ENCODE measurements at regions not wholly inside any gene's neighbourhood (a gene's known extent, or its start where the extent isn't known, plus 50 kb on each side); places are given as distances from the start of the nearest gene placed in this dataset.
A peak's percentile ranks its signal among the peaks of the same experiment; 100 is the strongest.

DNA sequence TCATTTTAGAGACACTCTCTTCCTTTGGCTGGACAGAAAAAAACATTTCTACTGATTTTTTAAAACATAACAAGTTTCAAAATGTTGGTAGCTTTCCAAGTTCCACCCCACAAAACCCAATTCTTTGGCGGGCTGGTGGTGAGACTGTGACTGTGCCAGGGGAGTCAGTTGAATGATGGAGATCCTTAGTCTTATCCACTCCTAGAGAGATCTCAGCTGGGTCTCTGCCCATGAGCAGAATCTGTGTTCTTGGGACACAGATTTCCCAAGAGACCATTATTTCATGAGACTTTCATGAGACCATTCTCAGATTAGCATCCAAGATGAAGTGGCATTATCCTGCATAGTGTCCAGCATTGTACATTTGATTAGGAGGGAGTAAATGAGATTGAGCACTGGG is 135.1 kb upstream of the NPHP3 start:
- DNase-seq: no peak
- no peak for FAIRE-seq
- Histone ChIP-seq H3K4me1 (no peaks in the 10 kb centered on the region), H3K27me3 (no peaks in the 10 kb centered on the region), H3K27ac (no peak overlapping the region), H3K4me3 (no peak overlapping the region), H3K36me3 (no peaks in the 10 kb centered on the region), H3K9me3 (no peaks in the 10 kb centered on the region)
- WGBS, 2 donors: 73 to 81% methylated on average over 1 of the region's 1 CpG
- intact Hi-C loops (cut with DNase I): no loop called here
- ATAC-seq: no peak
- TF ChIP-seq, protein P1, sequence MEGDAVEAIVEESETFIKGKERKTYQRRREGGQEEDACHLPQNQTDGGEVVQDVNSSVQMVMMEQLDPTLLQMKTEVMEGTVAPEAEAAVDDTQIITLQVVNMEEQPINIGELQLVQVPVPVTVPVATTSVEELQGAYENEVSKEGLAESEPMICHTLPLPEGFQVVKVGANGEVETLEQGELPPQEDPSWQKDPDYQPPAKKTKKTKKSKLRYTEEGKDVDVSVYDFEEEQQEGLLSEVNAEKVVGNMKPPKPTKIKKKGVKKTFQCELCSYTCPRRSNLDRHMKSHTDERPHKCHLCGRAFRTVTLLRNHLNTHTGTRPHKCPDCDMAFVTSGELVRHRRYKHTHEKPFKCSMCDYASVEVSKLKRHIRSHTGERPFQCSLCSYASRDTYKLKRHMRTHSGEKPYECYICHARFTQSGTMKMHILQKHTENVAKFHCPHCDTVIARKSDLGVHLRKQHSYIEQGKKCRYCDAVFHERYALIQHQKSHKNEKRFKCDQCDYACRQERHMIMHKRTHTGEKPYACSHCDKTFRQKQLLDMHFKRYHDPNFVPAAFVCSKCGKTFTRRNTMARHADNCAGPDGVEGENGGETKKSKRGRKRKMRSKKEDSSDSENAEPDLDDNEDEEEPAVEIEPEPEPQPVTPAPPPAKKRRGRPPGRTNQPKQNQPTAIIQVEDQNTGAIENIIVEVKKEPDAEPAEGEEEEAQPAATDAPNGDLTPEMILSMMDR (IDR thresholded peaks at IDR 0.05): no peak

DNA sequence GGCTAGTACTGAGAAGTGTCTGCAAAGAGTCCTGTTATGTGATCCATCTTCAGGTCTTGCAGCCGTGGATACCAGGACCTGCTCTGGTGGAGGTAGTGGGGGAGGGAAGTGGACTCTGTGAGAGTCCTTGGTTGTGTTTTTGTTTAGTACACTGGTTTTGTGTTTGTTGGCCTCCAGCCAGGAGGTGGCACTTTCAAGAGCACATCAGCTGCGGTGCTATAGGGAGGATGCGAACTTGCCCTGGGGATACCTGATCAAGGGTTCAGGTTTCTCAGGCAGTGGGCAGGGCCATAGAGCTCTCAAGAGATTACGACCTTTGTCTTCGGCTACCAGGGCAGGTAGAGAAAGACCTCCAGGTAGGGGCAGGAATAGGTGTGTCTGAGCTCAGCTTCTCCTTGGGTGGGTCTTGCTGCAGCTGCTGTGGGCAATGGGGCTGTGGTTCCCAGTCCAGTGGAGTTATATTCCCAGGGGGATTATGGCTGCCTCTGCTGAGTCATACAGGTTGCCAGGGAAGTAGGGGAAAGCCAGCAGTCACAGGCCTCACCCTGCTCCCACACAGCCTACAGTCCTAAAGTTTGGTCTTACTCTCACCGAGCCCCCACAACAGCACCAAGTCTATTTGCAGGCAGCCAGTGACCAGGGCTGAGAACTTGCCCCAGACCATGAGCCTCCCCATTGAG is 132.8 kb upstream of the NPHP3 start:
- H3K36me3 ChIP-seq: no peaks in the 10 kb centered on the region
- no peaks in the 10 kb centered on the region for H3K9me3 ChIP-seq
- H3K4me3 ChIP-seq: no peak overlapping the region
- H3K4me1 ChIP-seq: no peaks in the 10 kb centered on the region
- DNase-seq (peak in 1 of 6 donors; percentile 24), ATAC-seq (no peak), FAIRE-seq (no peak)
- intact Hi-C loops (cut with DNase I): no loop called here
- TF ChIP-seq, protein P1 (IDR thresholded peaks at IDR 0.05): no peak
- no peaks in the 10 kb centered on the region for H3K27me3 ChIP-seq
- no peak overlapping the region for H3K27ac ChIP-seq
- 84 to 88% methylated on average over 6 of the region's 6 CpGs for WGBS, 2 donors

GRCh38 chr3:132847849-132848625 is 125.8 kb upstream of the NPHP3 start:
- no peaks in the 10 kb centered on the region for H3K27me3 ChIP-seq
- TF ChIP-seq, protein P1 (IDR thresholded peaks at IDR 0.05): no peak
- FAIRE-seq (no peak), ATAC-seq (no peak), DNase-seq (no peak)
- no peak overlapping the region for H3K4me3 ChIP-seq
- no peaks in the 10 kb centered on the region for H3K4me1 ChIP-seq
- intact Hi-C loops (cut with DNase I): no loop called here
- no peak overlapping the region for H3K27ac ChIP-seq
- 63 to 72% methylated on average over 7 of the region's 7 CpGs for WGBS, 2 donors
- no peaks in the 10 kb centered on the region for H3K9me3 ChIP-seq
- no peaks in the 10 kb centered on the region for H3K36me3 ChIP-seq

DNA sequence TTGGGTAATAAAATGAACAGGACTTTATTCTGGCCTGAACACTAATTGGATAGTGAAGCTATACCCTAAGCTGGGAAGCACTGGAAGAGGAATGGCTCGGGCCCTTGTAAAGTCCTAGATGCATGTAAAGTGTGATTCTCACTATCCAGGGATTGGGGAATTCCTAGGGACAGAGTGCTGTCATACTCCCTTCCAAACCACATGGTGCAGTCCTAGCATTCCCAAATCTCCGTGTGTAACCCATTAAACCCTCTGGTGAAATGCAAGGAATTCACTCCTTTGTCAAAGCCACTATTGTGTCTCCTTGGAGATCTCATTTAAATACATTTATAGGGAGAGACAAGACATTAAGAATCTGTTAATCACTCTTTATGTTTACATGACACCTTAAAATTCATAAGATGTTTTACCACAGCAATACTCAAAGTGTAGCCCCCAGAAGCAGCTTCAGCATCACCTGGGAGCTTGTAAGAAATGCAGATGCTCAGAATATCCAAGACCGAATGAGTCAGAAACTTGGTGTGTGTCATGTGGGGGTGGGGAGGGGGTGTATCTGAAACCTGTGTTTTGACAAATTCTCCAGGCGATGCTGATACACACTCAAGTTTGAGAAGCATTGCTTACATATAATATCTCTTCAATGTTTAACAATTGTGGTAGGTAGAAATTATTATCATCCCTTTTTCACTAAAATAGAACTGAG is 121.8 kb upstream of the NPHP3 start:
- DNase-seq (no peak), ATAC-seq (no peak), FAIRE-seq (no peak)
- no peaks in the 10 kb centered on the region for H3K27me3 ChIP-seq
- no peaks in the 10 kb centered on the region for H3K9me3 ChIP-seq
- H3K27ac ChIP-seq: no peak overlapping the region
- 49 to 65% methylated on average over 4 of the region's 4 CpGs for WGBS, 2 donors
- intact Hi-C loops (cut with DNase I): no loop called here
- TF ChIP-seq, protein P1 (IDR thresholded peaks at IDR 0.05): no peak
- H3K36me3 ChIP-seq: no peaks in the 10 kb centered on the region
- H3K4me3 ChIP-seq: no peak overlapping the region
- no peaks in the 10 kb centered on the region for H3K4me1 ChIP-seq

All from pancreas (tissue), 10 donors.